ENCODE measurements at regions not wholly inside any gene's neighbourhood (a gene's known extent, or its start where the extent isn't known, plus 50 kb on each side); places are given as distances from the start of the nearest gene placed in this dataset.

DNA sequence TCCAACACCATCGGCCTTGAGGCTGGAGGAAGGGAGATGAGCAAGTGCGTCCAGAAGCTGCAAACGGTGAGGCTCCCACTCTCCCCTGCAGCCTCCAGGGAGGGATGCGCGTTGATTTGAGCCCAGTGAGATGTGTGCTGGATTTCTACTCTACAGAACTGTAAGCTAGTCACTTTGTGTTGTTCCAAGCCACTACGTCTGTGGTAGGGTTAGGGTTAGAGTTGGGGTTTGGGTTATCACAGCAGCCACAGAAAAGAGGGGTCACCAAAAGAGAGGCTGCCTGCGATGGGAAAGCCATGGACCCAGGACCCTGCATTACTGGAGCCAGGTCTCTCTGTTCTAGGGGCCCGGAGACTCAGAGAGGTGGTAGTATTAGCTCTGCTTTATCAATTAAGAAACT lies 94.5 kb downstream of the KCNF1 start:
- Histone ChIP-seq H3K79me2 (replicated peaks; ENCODE audit: insufficient read depth) (no peaks in the 10 kb centered on the region), H3K4me2 (no peak overlapping the region), H3K4me3 (no peak overlapping the region), H2AFZ (no peak overlapping the region), H3K36me3 (ENCODE audit: insufficient read depth) (no peaks in the 10 kb centered on the region), H4K20me1 (replicated peaks; ENCODE audit: insufficient read depth) (no peaks in the 10 kb centered on the region), H3K9me2 (ENCODE audit: insufficient read depth) (0 out of 2 replicates have a peak, but pooled peaks cover 2% of the 10 kb centered on the region), H3K4me1 (ENCODE audit: insufficient read depth) (peaks cover 8% of the 10 kb centered on the region), H3K27me3 (ENCODE audit: insufficient read depth) (no peaks in the 10 kb centered on the region), H3K27ac (ENCODE audit: low read depth) (no peak overlapping the region), H3F3A (replicated peaks; ENCODE audit: low read depth) (no peaks in the 10 kb centered on the region)
- no peak for DNase-seq (ENCODE audit: low spot score)
- Mint-ChIP-seq H3K27ac (no peak overlapping the region), H3K27me3 (ENCODE audit: insufficient read depth, low read depth, poor library complexity) (peaks cover 5% of the 10 kb centered on the region), H3K4me1 (peaks cover 21% of the 10 kb centered on the region), H3K4me3 (no peak overlapping the region), H3K36me3 (ENCODE audit: low read depth) (peaks cover 7% of the 10 kb centered on the region), H3K9me3 (peaks cover 24% of the 10 kb centered on the region)
- no peak for ATAC-seq
- no peak for TF ChIP-seq ZNF114 (CRISPR knock-in tag; IDR thresholded peaks at IDR 0.05)
- no peak for TF ChIP-seq CREB1 (CRISPR knock-in tag; IDR thresholded peaks at IDR 0.05; ENCODE audit: low read depth)
- no peak for TF ChIP-seq POLR2AphosphoS5 (IDR thresholded peaks at IDR 0.05; ENCODE audit: low read depth)
- TF ChIP-seq, protein P1, sequence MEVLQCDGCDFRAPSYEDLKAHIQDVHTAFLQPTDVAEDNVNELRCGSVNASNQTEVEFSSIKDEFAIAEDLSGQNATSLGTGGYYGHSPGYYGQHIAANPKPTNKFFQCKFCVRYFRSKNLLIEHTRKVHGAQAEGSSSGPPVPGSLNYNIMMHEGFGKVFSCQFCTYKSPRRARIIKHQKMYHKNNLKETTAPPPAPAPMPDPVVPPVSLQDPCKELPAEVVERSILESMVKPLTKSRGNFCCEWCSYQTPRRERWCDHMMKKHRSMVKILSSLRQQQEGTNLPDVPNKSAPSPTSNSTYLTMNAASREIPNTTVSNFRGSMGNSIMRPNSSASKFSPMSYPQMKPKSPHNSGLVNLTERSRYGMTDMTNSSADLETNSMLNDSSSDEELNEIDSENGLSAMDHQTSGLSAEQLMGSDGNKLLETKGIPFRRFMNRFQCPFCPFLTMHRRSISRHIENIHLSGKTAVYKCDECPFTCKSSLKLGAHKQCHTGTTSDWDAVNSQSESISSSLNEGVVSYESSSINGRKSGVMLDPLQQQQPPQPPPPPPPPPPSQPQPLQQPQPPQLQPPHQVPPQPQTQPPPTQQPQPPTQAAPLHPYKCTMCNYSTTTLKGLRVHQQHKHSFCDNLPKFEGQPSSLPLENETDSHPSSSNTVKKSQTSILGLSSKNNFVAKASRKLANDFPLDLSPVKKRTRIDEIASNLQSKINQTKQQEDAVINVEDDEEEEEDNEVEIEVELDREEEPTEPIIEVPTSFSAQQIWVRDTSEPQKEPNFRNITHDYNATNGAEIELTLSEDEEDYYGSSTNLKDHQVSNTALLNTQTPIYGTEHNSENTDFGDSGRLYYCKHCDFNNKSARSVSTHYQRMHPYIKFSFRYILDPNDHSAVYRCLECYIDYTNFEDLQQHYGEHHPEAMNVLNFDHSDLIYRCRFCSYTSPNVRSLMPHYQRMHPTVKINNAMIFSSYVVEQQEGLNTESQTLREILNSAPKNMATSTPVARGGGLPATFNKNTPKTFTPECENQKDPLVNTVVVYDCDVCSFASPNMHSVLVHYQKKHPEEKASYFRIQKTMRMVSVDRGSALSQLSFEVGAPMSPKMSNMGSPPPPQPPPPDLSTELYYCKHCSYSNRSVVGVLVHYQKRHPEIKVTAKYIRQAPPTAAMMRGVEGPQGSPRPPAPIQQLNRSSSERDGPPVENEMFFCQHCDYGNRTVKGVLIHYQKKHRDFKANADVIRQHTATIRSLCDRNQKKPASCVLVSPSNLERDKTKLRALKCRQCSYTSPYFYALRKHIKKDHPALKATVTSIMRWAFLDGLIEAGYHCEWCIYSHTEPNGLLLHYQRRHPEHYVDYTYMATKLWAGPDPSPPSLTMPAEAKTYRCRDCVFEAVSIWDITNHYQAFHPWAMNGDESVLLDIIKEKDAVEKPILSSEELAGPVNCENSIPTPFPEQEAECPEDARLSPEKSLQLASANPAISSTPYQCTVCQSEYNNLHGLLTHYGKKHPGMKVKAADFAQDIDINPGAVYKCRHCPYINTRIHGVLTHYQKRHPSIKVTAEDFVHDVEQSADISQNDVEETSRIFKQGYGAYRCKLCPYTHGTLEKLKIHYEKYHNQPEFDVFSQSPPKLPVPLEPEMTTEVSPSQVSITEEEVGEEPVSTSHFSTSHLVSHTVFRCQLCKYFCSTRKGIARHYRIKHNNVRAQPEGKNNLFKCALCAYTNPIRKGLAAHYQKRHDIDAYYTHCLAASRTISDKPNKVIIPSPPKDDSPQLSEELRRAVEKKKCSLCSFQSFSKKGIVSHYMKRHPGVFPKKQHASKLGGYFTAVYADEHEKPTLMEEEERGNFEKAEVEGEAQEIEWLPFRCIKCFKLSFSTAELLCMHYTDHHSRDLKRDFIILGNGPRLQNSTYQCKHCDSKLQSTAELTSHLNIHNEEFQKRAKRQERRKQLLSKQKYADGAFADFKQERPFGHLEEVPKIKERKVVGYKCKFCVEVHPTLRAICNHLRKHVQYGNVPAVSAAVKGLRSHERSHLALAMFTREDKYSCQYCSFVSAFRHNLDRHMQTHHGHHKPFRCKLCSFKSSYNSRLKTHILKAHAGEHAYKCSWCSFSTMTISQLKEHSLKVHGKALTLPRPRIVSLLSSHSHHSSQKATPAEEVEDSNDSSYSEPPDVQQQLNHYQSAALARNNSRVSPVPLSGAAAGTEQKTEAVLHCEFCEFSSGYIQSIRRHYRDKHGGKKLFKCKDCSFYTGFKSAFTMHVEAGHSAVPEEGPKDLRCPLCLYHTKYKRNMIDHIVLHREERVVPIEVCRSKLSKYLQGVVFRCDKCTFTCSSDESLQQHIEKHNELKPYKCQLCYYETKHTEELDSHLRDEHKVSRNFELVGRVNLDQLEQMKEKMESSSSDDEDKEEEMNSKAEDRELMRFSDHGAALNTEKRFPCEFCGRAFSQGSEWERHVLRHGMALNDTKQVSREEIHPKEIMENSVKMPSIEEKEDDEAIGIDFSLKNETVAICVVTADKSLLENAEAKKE (CRISPR knock-in tag; IDR thresholded peaks at IDR 0.05) = no peak
- TF ChIP-seq JUNB (IDR thresholded peaks at IDR 0.05; ENCODE audit: unreplicated experiment) = no peak
- TF ChIP-seq, protein P2, sequence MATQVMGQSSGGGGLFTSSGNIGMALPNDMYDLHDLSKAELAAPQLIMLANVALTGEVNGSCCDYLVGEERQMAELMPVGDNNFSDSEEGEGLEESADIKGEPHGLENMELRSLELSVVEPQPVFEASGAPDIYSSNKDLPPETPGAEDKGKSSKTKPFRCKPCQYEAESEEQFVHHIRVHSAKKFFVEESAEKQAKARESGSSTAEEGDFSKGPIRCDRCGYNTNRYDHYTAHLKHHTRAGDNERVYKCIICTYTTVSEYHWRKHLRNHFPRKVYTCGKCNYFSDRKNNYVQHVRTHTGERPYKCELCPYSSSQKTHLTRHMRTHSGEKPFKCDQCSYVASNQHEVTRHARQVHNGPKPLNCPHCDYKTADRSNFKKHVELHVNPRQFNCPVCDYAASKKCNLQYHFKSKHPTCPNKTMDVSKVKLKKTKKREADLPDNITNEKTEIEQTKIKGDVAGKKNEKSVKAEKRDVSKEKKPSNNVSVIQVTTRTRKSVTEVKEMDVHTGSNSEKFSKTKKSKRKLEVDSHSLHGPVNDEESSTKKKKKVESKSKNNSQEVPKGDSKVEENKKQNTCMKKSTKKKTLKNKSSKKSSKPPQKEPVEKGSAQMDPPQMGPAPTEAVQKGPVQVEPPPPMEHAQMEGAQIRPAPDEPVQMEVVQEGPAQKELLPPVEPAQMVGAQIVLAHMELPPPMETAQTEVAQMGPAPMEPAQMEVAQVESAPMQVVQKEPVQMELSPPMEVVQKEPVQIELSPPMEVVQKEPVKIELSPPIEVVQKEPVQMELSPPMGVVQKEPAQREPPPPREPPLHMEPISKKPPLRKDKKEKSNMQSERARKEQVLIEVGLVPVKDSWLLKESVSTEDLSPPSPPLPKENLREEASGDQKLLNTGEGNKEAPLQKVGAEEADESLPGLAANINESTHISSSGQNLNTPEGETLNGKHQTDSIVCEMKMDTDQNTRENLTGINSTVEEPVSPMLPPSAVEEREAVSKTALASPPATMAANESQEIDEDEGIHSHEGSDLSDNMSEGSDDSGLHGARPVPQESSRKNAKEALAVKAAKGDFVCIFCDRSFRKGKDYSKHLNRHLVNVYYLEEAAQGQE (IDR thresholded peaks at IDR 0.05; ENCODE audit: unreplicated experiment) = no peak
- no peak for TF ChIP-seq EZH2phosphoT487 (IDR thresholded peaks at IDR 0.05; ENCODE audit: unreplicated experiment)
- TF ChIP-seq EZH2 (IDR thresholded peaks at IDR 0.05; ENCODE audit: low read depth, unreplicated experiment) = no peak
- TF ChIP-seq ZNF331 (CRISPR knock-in tag; IDR thresholded peaks at IDR 0.05; ENCODE audit: low read depth) = no peak
- no peak for TF ChIP-seq NANOG (IDR thresholded peaks at IDR 0.05; ENCODE audit: borderline replicate concordance)
- no peak for TF ChIP-seq STAT1 (IDR thresholded peaks at IDR 0.05; ENCODE audit: unreplicated experiment)
- TF ChIP-seq, protein P3, sequence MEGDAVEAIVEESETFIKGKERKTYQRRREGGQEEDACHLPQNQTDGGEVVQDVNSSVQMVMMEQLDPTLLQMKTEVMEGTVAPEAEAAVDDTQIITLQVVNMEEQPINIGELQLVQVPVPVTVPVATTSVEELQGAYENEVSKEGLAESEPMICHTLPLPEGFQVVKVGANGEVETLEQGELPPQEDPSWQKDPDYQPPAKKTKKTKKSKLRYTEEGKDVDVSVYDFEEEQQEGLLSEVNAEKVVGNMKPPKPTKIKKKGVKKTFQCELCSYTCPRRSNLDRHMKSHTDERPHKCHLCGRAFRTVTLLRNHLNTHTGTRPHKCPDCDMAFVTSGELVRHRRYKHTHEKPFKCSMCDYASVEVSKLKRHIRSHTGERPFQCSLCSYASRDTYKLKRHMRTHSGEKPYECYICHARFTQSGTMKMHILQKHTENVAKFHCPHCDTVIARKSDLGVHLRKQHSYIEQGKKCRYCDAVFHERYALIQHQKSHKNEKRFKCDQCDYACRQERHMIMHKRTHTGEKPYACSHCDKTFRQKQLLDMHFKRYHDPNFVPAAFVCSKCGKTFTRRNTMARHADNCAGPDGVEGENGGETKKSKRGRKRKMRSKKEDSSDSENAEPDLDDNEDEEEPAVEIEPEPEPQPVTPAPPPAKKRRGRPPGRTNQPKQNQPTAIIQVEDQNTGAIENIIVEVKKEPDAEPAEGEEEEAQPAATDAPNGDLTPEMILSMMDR (conservative IDR thresholded peaks at IDR 0.05; ENCODE audit: low read depth in 2 of 2) = no peak
- TF ChIP-seq, protein P4, sequence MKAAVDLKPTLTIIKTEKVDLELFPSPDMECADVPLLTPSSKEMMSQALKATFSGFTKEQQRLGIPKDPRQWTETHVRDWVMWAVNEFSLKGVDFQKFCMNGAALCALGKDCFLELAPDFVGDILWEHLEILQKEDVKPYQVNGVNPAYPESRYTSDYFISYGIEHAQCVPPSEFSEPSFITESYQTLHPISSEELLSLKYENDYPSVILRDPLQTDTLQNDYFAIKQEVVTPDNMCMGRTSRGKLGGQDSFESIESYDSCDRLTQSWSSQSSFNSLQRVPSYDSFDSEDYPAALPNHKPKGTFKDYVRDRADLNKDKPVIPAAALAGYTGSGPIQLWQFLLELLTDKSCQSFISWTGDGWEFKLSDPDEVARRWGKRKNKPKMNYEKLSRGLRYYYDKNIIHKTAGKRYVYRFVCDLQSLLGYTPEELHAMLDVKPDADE (IDR thresholded peaks at IDR 0.05) = no peak

Data from GM23338 (cell line).